GM18909 (cell line): ENCODE measurements at regions not wholly inside any gene's neighbourhood (a gene's known extent, or its start where the extent isn't known, plus 50 kb on each side); places are given as distances from the start of the nearest gene placed in this dataset.

Source experiments
- ATAC-seq: cut with Tn5 transposase; IDR thresholded peaks from one replicate; pipeline ENCODE4 v1.9.1; 2021; ENCODE audit warnings: mild to moderate bottlenecking; ENCODE audit not compliant: unreplicated experiment, poor library complexity

DNA sequence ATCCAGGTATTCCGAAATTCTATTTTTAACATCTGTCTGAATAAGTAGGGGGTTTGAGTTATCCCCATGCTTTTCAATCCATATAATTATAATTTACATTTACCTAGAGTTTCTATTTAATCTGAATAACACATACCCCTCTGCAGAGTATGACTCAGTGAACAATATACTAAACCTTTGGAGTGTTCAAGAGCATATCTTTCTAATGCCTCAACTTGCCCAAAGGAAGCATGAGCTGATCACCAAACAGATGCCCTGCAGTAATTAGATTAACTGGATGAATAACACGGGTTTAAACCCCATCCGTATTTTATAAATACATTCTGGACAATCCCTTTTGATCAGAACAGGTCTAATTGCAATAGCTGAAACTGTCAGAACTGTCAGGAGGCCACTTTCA is 897.1 kb downstream of the TFAP2A start:
- ATAC-seq: no peak

DNA sequence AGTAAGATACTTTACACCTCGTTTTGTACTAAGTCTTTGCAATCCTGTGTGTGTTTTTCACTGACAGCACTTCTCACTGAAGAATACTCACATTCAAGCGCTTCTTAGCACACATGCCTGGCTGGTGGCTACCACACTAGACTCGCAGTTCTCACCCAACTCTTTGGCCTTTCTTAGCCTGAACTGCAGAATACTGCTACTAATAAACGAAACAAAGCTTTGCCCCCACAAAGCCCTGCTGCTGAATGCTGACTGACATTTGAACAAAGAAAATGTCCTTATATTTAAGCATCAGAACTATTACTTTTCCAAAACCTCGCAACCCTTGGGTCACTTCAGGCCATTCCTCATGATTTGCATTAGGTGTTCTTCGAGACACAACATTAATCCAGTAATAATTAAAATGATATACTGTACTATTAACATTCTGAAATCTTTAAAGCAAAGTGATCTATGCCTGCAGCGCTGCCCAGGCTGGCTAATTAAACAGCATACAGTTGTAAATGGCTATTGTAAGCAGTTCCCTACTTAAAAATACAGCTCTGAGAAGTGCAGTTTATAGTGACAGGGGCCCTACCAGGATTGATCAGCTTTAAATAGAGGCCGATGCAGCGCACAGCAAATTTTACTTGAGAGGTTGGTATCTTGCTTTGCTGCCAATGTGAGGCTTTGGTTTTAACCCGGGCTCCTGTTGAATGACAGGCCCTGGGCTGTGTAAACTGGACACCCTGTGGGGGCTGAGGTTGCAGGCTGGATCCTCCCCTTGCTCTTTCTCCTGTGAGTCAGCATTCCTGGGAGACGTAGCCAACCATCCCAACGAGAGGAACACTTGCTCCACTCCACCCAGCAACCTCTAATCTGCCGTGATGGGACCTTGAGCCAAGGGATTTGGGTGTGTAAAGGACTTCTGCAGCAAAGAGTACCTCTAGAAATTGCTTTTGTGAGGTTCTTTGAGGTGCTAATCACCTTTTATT is 899.0 kb downstream of the TFAP2A start:
- no peak for ATAC-seq

DNA sequence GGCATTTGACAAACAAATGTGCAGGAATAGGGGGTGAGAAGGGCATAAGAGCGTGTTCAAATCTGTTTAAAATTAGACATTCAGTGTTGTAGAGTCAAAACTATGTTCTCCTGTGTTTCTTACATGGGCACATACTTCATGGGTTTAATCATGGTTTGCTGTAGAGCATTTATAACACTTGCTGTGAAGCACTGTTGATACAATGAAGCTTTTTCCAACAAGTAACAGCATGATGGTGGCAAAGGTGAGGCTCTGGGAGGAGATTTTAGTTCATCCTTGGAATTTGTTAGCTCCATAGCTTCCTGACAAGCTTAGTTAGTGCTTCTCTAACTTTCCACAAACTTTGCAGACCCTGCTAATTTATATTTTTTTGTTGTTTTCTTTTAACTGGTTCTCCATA is 900.7 kb downstream of the TFAP2A start:
- ATAC-seq: no peak

DNA sequence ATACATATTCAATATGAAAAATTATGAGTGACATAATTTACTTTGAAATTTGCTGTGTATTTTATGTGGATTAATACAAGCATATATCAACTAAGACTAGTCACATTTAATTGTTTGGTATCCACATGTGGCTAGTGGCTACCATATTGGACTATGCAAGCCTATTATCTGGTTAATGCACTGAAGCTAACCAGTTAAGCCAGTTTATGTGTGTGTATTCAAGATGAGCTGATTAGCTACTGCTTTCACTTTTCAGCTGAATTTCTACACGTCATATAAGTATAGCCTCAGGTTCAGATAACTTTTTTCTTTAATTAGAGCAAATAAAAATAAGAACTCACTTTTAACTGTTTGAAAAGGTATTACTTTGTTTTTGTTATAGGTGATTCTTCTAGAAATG is 903.7 kb downstream of the TFAP2A start:
- no peak for ATAC-seq

DNA sequence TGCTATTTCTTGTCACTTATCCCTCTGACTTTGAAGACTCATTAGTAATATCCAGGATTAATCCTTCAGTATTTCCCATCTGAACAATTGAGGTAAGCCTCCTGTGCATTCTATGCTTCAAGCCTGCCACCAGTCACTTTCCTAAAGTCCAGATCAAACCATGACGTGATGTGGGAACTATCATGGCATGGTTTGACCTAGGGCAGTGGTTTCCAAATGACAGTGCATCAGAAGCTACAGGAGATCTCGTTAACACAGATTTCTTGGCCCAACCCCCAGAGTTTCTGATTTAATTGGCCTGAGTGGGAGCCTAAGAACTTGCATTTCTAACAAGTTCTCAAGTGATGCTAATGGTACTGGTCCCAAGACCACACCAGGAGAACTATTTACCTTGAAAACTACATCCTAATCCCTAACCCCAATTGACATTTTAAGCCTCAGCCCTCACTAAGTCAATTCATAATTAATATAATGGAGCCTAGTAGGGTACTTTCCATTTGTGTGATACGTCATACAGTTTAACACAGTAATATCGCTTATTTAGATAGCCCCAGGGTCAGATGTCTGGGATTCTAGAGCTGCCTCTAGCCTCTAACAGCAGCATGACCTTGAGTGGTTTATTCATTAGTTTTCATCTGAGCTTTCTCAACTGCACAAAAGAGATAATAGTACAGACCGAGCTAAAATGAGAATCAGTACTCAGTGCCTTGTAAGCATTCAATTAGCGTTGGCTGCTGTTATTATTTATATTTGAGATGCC is 907.6 kb downstream of the TFAP2A start:
- no peak for ATAC-seq

DNA sequence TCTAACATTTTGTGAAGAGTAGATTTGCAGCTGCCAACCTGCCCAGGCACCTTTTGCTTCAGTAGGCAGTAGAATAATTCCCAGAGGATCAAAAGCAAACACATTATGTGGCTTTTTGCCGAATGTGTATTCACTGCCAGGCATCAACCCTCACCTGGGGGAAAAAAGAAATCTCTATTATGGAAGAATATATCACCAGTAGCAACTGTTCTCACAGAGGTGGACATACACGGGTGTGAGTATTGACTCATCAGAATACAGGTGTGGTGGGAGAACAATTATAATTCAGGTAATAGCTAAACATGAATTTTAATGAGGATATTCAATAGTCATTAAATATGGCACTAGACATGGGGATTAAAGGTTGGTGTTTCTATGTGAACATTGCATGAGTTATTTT is 910.7 kb downstream of the TFAP2A start:
- no peak for ATAC-seq

DNA sequence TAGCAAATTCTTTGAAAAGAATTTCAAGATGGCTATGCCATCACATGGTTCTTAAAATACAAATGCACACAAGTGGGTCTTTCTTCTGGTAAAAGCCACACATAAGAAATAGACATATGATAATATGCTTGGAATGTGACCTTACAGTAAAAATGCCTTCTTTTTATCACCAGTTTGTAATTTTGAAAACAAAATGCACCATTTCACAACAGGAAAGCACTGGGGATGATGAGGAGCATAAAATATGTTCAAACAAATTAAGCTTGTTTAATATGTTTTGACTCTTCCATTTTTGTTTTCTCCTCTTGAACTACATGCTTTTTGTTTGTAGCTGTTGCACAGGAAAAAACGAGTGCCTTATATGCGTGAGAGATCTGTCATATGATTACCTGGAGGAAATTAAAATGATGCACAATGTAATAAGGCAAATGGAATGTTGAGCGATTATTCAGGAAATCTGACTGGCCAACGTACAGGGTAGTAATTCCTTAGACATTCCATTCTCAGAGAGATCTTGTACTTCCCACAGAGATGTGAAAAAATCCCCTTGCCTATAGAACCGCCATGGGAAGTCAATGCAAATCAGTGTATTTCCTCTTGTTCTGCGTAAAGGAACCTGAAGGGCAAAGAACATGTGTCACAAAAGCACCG is 911.6 kb downstream of the TFAP2A start:
- ATAC-seq: no peak

DNA sequence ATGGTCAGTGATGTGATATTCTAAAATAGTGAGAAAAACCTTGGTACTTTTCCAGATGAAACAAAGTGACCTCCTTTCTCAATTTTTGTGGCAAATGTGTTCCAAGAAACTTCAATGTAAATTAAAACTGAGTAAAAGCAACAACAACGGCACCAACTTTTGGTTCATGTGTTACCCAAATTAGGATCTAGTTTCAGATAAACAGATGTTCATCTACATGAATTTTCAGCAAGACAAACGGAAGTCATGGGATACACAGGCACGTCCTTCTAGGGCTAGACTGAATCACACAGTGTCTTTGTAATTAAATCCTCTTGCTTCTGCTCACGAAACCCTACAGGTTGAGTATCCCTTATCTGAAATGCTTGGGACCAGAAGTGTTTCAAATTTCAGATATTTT is 915.2 kb downstream of the TFAP2A start:
- no peak for ATAC-seq

DNA sequence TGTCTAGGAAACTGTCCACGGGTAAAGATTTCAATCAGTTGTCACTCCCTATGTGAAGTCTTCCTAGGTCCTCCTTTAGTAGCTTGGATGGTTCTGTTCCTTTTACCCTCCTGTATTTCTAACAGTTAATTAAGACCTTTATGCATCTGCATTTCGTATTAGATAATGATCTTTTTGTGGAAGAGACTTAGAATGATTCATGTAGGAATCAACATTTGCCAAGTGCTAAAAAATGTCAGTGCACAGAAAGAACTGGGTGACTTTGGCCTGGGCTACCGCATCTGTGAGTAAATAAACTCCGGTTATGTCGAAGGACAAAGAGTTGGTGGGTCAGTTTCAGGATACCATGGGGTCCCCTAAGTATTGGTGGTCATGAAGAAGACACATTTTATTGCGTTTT is 918.0 kb downstream of the TFAP2A start:
- ATAC-seq: no peak

DNA sequence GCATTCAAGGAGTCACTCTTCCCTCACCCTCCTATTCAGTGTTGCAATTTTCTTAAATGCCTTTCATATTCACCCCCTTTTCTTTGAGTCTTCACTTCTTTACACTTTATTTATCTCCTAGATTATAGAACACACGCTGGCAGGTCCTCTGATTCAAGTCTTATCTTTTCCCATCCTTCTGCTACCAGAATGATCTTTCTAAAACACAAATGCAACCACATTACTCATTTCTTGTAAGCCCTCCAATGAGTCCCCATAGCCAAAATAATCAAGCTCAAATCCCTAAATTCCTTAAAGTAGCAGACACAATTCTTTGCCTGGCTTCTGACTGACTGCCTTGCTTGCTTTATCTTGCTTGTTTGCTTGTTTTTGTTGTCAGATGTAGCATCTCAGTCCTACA is 920.0 kb downstream of the TFAP2A start:
- ATAC-seq: no peak

DNA sequence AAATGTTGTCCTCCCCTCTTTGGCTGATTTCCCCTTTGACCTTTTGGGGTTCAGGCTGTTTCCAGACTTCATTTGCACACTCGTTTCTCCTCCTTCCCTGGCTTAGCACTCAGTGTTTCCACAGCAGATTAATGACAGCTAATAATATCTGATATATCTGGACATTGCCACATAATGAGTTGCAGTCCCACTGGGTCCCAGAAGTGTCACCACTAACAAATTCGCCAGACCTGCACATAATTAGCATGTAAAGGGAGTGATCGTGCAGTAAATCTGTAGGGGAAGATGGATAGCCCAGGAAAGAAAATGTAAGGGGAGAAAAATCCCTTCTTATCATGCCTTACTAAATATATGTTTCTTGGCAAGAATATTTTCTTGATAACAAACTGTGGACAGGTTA is 922.1 kb downstream of the TFAP2A start:
- no peak for ATAC-seq

DNA sequence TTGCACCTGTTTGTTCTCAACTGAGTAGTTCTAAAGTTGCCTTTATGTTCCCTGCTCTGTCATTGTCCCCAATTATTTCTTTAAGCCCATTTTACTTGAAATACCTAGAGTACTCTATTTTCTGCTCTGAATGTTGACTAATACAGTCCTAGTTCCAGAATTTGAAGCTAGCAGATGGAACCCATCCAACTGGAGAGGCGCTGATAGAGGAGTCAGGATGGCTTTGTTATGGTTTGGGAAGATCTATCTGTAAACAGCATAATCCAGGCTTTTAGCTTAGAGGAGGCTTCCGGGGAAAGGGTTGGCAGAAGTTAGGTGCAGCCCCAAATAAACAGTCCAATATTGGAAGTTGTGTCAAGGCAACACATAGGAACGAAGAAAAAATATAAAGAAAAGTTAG is 927.7 kb downstream of the TFAP2A start:
- no peak for ATAC-seq

DNA sequence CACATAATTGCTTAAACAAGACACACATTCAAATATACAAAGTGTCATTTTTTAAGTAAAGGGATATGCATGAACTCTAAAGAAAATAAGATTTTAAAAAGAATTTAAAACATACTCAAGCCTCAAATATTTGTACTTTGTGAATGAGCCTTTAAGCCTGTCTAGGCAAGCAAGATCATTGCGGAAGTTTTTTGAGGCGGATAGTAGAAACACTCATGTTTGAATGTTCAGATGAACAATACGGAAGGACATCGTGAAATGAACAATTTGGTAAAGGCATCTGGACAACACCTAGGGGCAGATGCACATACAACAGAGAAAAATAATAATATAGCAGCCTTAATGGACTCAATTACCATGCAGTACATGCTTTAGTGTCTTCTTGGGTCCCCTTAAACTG is 928.9 kb downstream of the TFAP2A start:
- no peak for ATAC-seq

DNA sequence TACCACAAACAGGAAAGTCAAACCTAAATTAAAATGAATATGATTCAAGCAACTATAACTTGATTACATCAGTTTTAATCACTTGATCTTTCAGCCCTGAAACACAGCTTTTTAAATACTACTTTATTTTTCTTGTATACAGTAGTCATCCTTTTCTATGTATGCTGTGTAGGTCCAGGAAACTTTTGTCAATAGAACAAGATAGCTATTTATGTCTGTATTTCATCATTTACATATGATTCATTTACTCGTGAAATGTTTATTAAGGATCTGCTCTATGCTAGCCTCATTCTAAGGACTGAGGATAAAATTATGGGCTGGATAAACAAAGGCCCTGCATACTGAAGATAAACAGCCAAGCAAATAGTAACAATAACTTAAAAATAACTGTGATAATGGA is 930.2 kb downstream of the TFAP2A start:
- ATAC-seq: no peak

DNA sequence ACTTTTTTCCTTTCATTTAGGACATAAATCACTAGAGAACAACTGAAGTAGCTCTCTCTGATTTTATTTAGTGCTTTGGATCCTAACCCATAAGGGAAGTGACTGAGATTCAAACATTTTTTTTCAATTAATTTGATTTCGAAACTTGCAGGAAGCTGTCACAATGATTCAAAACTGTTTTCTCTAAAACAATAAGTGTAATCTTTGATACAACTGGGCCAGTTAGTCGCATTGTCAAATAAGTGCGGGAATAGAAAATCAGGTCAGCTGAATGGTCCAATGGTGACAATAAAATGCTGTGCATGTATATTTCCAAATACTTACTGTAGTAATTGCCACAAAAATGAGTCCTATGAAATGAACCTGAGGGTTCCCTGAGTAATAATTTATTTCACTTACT is 930.8 kb downstream of the TFAP2A start:
- no peak for ATAC-seq

DNA sequence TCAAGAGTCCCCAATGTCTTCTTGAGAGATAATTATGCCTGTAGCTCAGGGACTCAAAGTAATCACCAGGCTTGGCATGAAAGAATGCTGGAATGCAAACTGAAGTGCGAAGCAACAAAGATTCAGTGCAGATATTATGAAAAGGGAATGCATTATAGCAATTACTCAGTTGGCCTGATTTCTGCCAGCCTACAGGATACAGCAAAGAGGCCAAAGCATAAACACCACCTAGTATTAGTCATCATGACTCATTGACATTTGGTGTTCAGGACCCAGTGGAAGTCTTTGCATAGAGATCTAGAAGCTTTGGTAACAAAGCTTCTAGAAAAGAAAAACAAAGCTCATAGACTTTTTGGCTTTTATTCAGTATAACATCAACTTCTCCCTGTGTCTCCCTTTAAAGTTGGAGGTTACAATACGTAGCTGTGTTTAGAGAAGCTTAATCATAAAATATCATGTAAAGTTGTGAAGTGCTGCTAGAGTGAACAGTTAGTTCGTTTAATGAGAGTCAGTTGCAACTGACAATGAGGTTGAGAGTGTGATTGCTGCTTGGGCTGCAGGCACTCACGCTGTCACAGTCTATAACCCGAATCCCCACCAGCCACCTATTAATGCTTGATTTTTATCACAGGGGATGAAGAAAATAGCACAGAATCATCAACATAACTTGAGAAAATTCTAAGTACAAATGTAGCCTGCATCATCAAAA is 932.7 kb downstream of the TFAP2A start:
- ATAC-seq: no peak

DNA sequence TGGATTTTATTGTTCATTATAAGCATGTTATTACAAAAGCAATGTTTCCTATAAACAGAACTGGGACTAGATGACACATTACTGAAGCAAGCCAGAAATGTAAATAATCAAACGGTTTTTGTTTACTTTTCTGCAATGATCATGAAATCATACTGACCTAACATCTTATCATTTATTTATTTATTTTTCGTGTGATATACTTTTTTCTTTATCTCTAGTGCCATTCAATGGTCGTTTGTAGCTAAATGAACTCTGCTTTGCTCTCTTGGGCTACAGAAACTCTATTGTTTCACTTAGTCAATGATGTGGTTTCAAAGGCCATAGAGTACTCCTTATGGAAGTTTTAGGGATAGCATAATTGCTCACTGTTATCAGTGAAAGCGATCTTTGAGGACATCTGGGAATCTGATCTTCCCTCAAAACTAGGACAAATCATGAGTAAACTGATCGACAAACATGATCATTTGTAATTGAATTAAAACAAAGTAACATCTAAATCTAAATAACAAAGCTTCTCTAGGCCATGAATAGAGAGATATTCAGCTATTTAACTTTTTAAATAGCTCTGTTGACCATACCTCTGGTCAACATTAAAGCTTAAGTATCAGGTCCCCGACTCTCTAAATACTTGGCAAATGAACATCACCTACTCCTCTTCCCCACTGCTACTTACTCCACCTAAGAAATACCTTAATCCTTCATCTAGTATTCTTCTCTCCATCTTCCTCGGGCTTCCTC is 933.4 kb downstream of the TFAP2A start:
- no peak for ATAC-seq

DNA sequence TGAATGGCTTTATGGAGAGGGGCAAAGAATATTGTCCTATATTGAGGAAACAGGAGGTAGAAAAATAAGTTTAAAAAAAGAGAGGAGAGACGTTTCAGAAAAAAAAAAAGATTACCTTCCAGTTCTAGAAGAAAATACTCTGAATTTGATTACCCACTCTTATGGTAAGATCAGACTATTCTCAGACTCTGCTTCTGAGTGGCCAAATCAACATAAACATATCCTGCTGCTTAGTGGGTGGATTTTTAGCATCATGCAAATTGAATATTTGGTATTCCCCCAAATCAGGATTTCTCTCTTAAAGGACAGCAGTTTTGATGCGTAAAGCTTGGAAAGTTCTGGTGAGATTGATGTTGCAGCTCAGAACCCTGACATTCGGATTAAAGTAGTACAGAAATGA is 946.6 kb downstream of the TFAP2A start:
- ATAC-seq: no peak

DNA sequence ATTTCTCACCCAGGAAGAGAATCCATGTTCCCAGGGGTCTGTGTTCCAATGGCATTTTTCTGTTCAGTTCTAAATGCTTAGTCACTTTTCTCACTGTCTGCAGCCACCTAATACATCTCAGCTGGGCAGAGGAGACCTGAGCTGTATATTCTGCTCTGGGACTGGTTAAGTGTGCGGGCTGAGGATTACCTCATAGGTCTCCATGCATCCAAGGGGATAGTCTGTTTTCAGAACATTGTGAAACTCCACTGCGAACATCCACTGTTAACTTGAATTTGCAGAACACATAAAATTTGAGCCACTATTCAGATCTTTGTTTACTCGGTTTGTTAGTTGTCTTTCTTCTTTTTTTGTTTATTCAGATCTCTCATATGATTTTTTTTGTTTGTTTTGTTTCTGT is 947.1 kb downstream of the TFAP2A start:
- no peak for ATAC-seq

DNA sequence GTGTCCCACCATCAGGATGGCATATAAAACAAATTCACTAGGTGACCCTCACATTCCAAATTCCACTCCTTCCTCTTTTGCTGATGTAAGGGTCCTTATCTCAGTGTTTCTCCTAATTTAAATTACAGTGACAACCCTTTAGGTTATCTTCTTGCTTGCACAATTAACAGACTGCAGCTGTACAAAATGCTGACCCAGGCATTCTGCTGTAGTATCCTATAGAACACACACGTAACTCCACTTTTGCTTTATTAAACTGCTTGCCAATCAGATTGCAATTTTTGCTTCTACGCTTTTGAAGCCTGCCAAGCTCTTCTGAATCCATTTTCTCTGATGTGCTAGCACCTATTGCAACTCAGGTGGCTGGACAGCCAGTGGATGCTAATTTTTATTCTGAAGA is 950.3 kb downstream of the TFAP2A start:
- ATAC-seq: no peak
